K562 (cell line): ENCODE measurements at regions not wholly inside any gene's neighbourhood (a gene's known extent, or its start where the extent isn't known, plus 50 kb on each side); places are given as distances from the start of the nearest gene placed in this dataset.

Experiments
- CCNT2 ChIP-seq: IDR thresholded peaks from 2 replicates; pipeline ENCODE4 v1.6.1; 2011; ENCODE audit warnings: borderline replicate concordance, low read depth, mild to moderate bottlenecking, moderate library complexity, mixed read lengths, low read length; ENCODE audit not compliant: insufficient read length; ENCODE audit errors: extremely low read depth
- CTCF ChIP-seq, 3 experiments: IDR thresholded peaks in 2 of 3; conservative IDR thresholded peaks in 1 of 3; 2 replicates each; pipeline ENCODE4 v1.5.1; 2011 to 2012; ENCODE audit warnings: low read length in 3 of 3, mild to moderate bottlenecking in 3 of 3, control low read depth in 2 of 3, improper control_type of control experiment in 1 of 3, inconsistent platforms in 1 of 3, low read depth in 1 of 3, mixed read lengths in 1 of 3, moderate library complexity in 1 of 3; ENCODE audit not compliant: insufficient read depth in 2 of 3
- NCOA4 ChIP-seq: fragments of 450-650 bp; IDR thresholded peaks from 2 replicates; pipeline ENCODE4 v1.6.1; 2018; ENCODE audit warnings: mild to moderate bottlenecking; ENCODE audit not compliant: partially characterized antibody
- PCBP2 ChIP-seq: fragments of 200-400 bp; formaldehyde crosslinking; IDR thresholded peaks from 2 replicates; pipeline ENCODE4 v1.6.1; 2018; ENCODE audit warnings: low read length, low read depth, mild to moderate bottlenecking, moderate library complexity; ENCODE audit not compliant: poor library complexity, severe bottlenecking
- POLR2A ChIP-seq: fragments of 450-650 bp; conservative IDR thresholded peaks from 2 replicates; pipeline ENCODE4 v1.6.1; 2016
- TF ChIP-seq, protein P1 (sequence below), 2 experiments: fragments of 450-650 bp in 1 of 2; sonication (generic) in 1 of 2; formaldehyde crosslinking; conservative IDR thresholded peaks; 2 replicates each; pipeline versions ENCODE4 v1.4.0 to v1.8.1; 2020 to 2022; ENCODE audit warnings: mild to moderate bottlenecking in 1 of 2, missing genetic modification reagents in 1 of 2
- TF ChIP-seq, protein P2 (sequence below): fragments of 450-650 bp; formaldehyde crosslinking; IDR thresholded peaks from 2 replicates; pipeline ENCODE4 v1.4.0; 2022; ENCODE audit warnings: missing genetic modification characterization

DNA sequence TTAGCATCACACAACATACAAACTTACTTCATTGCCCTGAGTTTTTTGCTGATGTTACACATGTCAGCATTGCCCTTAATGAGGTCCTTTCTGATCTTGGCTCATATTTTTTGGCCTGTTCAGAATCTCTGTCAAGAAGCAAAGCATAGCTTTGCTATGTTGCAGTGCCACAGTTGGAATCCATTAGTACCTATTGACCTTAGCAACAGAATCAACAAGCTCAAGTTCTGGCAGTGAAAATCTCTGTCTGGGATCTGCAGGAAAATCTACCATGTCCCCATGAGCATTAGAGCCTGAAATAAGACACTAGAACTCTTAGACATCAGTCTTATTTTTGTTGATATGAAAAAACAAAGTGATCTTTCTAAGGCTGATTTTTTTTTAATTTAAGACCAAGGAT is 105.6 kb upstream of the FHL2 start:
- TF ChIP-seq CTCF (IDR thresholded peaks at IDR 0.05 in 2 of 3, conservative IDR thresholded peaks at IDR 0.05 in 1 of 3; ENCODE audit: insufficient read depth in 2 of 3, low read depth in 1 of 3, low read length in 3 of 3), result no peak
- TF ChIP-seq POLR2A, result no peak
- no peak for TF ChIP-seq CCNT2
- no peak for TF ChIP-seq NCOA4
- TF ChIP-seq PCBP2, result no peak
- TF ChIP-seq, protein P1, sequence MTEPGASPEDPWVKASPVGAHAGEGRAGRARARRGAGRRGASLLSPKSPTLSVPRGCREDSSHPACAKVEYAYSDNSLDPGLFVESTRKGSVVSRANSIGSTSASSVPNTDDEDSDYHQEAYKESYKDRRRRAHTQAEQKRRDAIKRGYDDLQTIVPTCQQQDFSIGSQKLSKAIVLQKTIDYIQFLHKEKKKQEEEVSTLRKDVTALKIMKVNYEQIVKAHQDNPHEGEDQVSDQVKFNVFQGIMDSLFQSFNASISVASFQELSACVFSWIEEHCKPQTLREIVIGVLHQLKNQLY (CRISPR knock-in tag; conservative IDR thresholded peaks at IDR 0.05), result no peak
- TF ChIP-seq, protein P2, sequence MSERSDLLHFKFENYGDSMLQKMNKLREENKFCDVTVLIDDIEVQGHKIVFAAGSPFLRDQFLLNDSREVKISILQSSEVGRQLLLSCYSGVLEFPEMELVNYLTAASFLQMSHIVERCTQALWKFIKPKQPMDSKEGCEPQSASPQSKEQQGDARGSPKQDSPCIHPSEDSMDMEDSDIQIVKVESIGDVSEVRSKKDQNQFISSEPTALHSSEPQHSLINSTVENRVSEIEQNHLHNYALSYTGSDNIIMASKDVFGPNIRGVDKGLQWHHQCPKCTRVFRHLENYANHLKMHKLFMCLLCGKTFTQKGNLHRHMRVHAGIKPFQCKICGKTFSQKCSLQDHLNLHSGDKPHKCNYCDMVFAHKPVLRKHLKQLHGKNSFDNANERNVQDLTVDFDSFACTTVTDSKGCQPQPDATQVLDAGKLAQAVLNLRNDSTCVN (CRISPR knock-in tag), result no peak
